HG03354 (cell line): ENCODE measurements at regions not wholly inside any gene's neighbourhood (a gene's known extent, or its start where the extent isn't known, plus 50 kb on each side); places are given as distances from the start of the nearest gene placed in this dataset.

Experiments used
- ATAC-seq: cut with Tn5 transposase; IDR thresholded peaks from one replicate; pipeline ENCODE4 v1.9.1; 2021; ENCODE audit warnings: mild to moderate bottlenecking; ENCODE audit not compliant: unreplicated experiment, poor library complexity, severe bottlenecking

DNA sequence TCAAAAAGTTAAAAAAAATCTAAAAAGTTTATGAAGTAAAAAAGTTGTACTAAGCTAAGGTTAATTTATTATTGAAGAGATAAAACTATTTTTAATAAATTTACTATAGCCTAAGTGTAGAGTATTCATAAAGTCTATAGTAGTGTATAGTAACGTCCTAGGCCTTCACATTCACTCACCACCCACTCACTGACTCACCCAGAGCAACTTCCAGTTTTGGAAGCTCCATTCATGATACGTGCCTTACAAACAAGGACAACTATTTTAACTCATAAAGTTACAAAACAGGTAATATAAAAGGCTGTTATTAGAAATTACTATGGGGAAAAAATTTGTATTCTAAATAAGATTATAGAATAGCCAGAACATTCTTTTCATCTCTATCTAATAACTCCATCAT lies 158.9 kb upstream of the FN1 start:
- ATAC-seq = no peak

DNA sequence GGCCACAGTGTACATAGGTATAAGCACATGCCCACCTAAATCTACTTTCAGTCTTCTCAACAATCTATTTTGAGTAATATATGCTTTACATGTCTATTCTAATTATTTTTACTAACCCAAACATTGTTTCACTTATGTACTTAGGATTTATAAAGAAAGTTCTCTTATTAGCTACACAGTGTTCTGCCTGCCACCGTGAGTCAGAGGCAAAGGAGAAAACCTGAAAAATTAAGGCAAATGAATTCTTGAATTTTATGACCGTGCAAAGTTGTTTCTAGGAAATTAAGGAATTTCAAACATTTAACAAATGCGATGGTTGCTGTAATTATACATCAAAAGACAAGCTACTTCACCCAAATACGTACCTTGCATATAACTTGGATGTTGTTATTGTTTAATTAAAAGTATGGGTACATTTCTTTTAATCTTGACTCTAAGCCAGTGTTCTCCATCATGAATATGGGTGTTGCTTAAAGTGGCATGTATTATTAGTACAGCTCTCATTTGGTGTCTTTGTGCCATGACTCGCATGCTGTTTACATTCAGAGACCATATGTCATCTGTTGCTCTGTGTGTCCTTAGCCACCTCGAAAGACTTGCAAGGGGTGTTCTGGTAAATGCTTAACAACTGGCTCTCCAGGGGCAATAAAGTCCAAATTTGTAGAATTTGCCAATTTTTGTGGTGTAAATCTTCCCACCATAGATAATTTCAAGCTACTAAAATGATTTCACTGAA lies 154.3 kb upstream of the FN1 start:
- no peak for ATAC-seq

GRCh38 chr2:215583881-215584280 lies 148.0 kb upstream of the FN1 start:
- no peak for ATAC-seq

DNA sequence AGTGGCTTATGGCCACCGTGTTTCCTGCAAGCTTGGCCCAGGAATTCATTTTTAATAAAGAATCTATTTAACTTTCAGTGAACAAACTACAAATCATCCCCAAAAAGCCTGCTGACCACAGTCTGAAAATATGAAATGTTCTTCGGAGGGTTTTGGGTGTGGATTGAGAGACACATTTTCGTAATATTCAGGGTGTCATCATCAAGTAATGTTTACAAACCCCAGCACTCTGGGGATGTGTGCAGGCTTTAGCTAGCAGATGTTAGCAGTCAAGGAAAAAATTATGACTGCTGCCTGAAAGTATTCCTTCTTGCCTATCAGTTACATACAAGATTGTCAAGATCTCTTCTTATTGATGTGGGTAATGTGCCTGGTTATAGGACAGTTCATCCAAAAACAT lies 143.9 kb upstream of the FN1 start:
- no peak for ATAC-seq

DNA sequence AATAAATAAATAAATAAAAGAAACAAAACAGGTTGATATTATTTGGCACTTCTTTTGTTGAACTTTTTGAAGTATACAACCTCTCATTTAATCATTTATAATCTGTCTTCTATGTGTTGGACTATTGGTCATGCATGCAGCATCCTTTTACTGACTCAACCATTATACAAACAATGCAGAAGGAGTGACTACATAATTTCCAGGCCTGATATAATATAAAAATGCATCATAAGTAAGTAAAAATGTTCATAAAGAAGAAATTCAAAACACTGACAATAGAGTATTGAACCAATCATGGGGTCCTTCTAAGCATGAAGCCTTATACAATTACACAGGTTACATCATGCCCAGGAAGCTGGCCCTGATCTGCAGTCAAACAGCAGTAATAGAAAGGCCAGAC lies 141.5 kb upstream of the FN1 start:
- ATAC-seq = no peak

DNA sequence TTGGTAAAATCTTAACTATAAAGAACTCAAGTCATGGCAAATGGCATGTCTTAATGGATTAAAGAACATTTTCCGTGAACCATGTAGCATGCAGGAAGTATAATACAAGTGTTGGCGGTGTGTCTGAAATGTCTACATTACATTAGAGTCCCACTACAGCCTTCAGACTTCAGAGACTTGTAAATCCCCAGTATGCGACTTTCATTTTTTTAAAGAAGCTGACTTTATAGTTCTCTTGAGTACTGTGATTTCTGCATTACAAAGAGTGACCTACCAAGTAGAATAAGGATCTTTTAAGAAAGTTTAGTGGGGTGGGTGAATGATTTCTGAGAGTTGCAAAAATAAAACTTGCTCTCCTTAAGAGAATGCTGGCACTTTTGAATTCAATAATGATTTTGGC lies 140.7 kb upstream of the FN1 start:
- no peak for ATAC-seq

- ATAC-seq = no peak
Observed at GRCh38 chr2:215573496-215573895, 137.6 kb upstream of the FN1 start.

DNA sequence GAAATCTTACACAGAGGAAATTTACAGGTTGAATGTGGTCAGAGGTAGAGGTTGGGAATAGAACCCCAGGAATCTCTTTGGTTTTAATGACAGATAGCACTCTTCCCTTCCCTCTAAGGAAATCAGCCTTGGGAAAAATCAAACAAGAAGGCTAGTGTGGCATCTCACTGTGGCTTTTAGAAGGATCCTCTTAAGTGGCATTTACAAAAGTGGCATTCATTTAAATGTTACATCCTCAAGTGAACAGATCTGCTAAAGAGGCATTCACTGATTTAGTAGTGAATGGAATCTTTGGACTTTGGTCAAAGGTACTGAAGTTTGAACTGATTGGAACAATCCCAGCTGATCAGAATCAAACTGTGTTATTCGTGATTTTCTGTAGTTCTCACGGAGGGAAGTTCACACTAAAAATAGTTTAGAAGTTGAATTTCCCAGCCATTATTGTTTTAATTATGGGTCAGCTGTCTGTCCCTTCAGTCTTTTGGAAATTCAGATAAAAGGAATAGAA lies 136.5 kb upstream of the FN1 start:
- no peak for ATAC-seq

DNA sequence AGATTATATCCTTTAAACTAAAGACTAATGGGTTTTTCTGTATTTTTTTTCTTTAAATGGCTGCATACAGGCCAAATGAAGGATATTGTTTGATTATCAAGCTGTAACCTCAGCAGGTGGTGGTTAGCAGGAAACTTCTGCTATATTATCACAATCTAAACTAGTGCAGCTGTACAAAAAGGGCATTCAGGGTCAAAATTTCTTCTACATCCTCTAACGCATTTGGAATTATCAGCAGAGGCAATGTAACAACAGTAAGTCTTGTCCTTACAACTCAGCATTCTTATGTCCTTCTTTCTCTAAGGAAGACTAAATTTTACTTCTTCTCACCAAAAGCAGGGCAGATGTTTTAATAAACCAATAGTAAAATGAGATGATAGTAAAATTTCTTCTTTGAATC lies 135.8 kb upstream of the FN1 start:
- no peak for ATAC-seq

GRCh38 chr2:215567504-215567903 lies 131.6 kb upstream of the FN1 start:
- peak; percentile 87 for ATAC-seq

DNA sequence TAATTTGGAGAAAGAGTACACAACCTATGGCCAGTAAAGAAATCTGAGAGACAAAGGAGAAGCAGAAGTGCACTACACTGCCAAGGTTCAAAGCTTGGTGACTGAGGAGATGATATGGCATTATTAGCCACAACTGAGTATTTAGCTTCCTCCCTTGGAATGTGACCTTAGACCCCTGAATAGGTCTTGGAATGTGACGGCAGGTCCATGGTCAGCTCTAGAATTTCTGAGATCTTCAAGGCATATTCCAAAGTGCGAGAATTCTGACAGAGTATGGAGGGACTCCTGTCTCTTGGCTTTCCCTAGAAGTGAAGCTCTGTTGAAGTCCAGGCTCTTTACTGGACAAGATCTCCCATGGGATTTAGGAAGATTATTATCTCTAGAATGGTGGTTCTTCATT lies 130.0 kb upstream of the FN1 start:
- no peak for ATAC-seq

- no peak for ATAC-seq
Observed at GRCh38 chr2:215557701-215558100, 121.8 kb upstream of the FN1 start.

GRCh38 chr2:215556979-215557378 lies 121.1 kb upstream of the FN1 start:
- ATAC-seq = no peak

DNA sequence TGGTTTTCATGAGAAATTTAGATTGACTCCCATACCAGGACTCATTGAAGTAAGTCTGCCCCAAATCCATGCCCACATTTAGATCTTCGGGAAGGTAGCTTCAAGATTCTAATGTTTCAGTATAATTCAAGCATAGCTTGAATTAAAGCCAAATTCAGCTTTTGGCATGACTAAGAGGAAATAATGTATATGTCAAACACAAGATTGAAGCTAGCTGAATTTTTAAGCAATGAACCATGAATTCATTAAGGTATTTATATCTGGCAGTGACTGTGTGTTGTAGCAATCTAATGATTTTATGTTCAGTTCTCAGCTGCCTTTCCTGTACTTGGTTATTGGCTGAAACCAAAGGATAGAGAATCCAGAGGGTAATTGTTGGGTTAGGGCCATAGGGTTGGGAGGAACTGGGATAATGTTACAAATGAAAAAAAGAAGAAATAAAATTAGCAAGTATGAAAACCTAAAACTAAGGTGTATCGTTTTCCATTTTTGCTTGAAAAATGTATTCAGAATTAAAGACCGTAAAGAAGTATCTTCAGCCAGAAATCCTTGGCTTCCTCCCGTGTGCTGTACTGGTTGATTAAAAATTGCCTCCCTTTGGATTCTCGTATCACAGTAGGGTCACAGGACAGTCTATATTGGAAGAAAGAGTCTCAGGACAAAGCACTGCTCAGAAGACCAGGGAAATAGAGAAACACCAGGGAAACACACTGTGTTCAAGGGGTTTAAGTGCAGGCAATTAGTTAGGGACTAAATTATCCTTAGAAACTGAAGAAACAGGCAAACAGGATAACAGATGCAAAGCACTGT lies 119.0 kb upstream of the FN1 start:
- no peak for ATAC-seq

DNA sequence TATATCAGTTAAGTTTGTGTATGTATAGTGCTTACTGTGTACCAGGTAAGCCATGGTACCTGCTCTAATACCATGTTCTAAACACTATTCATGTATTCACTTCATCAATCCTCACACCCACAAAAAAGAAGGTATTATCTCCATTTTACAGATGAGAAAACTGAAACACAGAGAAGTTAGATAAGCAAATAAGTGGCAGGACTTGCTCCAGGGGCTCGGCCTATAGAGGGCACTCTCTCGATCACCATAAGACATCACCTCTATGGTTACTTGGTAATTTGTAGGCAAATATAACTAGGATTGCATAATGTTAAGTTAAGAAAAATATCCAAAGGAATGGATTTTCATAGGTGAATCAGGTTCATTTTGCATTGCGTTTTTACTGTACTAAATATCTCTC lies 118.1 kb upstream of the FN1 start:
- no peak for ATAC-seq

GRCh38 chr2:215552144-215552580 lies 116.3 kb upstream of the FN1 start:
- no peak for ATAC-seq

DNA sequence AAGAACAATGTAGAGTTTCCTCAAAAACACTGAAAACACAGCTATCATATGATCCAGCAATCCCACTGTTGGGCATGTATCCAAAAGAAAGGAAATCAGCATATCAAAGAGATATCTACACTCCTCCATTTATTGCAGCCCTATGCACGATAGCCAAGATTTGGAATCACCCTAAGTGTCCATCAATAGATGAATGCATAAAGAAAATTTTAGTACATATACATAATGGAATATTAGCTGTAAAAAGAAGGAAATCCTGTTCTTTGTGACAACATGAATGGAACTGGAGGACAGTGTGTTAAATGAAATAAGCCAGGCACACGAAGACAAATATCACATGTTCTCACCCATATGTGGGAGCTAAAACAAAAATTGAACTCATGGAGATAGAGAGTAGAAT lies 114.5 kb upstream of the FN1 start:
- no peak for ATAC-seq

- ATAC-seq = no peak
Observed at GRCh38 chr2:215548714-215549113, 112.8 kb upstream of the FN1 start.

- no peak for ATAC-seq
Observed at GRCh38 chr2:215542690-215543089, 106.8 kb upstream of the FN1 start.

DNA sequence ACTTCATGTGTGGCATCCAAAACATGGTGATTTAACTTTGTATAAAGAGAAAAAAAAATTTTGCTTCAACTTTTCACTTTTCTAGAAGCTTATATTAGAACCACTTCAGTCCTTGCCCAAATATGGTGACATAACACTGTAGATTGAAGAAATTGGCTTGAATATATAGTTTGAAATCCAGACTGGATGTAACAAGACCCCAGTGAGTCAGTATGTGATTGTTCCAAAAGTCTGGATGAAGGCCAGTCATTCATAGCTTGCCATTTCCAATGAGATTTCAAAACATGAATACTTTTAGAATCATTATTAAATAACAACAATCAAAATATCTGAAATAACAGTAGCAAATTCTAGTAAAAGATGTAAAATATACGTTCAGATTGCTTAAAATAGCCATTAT lies 104.8 kb upstream of the FN1 start:
- no peak for ATAC-seq

GRCh38 chr2:215537611-215538010 lies 101.7 kb upstream of the FN1 start:
- ATAC-seq = no peak
